ENCODE measurements at regions not wholly inside any gene's neighbourhood (a gene's known extent, or its start where the extent isn't known, plus 50 kb on each side); places are given as distances from the start of the nearest gene placed in this dataset.

DNA sequence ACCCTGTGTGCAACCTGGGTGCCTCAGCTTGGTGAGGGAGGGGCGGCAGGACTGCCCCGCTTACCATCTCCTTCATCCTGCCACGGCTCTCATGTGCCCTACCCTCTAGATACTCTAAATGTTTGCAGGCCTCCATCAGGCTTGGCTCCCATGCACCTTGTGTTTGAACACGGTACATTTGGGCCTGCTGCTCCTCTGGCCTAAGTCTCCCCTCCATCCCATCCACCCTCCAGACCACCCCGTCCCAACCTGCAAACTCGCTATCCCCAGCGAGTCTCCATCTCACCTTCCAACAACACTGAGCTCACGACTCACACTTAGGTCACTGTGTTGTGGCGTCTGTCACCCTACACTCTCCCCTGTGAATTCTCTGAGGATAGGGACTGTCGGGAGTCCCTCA is 274.2 kb downstream of the TEX29 start:
- DNase-seq: no peak

DNA sequence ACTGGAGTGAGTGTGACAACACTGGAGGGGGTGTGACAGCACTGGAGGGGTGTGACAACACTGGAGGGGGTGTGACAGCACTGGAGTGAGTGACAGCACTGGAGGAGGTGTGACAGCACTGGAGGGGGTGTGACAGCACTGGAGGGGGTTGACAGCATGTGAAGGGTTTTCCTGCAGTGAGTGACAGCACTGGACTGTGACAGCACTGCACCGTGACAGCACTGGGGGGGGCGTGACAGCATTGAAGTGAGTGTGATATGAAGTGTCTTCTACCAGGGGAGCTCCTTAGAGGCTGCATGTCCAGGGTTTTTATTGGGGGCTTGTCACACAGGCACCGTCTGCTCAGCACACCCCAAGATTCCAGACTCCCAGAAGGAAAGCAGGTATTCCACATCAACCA is 274.8 kb downstream of the TEX29 start:
- no peak for DNase-seq

DNA sequence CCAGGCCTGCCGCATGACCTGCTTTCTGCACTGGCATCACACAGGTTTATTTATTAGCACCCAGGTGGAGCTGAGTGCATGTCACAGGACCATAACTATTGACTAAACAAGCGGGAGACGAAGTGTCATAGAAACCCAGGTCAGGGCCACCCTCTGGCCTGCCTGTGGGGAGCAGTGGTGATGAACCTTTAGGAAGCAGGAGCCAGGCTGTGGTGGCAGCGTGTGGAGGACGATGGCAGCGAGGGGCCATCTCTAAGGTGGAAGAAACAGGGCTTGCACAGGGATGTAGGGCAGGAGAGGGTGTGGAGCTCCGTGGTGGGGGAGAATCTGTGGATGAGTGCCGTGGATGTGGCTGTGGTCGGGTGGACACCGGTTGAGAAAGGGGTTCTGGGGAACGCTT is 275.3 kb downstream of the TEX29 start:
- no peak for DNase-seq

DNA sequence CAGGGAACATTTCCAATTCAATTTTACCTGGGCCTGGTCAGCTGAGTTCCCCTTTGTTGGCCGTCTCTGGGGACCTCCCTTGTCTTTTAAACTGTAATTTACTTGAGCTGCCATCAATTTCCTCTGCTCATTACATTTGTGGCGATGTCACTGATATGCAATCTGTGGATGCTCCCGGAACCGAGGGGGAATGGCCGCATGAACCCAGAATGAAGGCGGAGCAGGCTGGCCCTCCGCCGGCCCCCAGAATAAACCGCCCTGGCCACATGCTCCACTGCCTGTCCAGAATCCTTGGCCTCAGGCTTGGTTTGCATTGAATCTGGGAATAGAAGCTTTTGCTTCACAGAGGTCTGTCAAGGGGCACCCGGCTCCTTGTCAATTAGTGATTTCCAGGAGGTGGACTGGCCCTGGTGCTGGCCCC is 276.8 kb downstream of the TEX29 start:
- no peak for DNase-seq

DNA sequence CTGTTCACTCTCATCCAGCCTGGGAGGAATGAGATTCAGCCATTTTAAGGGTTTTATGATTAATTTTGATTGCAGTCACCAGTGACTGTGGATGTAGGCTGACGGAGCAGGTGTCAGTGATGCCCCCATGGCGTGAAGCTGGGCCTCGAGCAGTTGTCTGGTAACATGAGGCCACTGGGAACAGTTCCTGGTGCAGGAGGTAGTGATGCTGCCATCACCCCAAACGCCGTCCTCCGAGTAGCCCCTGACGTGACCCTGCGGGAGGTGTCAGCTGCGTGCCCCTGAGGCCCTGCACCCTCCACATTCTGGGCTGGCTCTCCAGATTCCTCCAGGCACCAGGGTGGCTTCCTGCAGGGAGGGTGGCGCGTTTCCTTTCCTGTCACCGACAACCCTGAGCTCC is 277.2 kb downstream of the TEX29 start:
- no peak for DNase-seq

DNA sequence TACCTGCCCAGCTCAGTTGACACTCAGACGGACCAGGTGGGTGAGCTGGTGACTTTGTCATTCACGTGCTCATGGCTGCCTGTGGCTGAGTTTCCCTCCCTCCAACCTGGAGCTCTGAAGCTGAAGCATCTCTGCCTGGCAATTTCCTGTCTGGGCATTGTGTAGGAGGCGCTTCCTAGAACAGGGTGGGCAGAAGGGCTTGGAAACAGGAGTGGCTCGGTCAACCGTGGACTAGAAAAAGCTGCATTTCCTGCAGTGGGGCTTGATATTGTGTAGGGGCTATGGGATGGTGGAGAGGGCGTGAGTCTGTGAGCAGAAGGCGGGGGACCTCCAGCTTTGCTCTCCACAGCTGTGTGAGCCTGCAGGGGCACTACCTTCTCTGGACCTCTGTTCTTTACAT is 278.3 kb downstream of the TEX29 start:
- DNase-seq: no peak

DNA sequence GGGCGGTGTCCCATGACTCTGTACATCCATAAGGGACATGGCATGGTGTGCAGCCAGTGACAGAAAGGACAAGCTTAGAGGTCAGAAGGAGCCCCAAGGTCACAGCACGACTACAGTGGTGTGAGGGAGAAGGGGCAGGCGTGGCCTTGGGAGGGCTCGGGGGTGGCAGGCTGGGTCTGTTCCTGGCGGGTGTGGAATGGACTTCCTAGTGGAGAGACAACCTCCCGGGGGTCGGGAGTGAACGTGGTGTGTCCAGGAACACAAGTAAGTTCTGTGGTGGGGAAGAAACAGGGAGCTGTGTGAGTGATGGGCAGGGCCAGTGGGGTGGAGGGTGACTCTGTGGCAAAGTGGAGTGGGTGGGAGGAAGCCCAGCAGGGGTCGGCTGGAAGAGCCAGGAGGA is 279.3 kb downstream of the TEX29 start:
- DNase-seq: no peak

DNA sequence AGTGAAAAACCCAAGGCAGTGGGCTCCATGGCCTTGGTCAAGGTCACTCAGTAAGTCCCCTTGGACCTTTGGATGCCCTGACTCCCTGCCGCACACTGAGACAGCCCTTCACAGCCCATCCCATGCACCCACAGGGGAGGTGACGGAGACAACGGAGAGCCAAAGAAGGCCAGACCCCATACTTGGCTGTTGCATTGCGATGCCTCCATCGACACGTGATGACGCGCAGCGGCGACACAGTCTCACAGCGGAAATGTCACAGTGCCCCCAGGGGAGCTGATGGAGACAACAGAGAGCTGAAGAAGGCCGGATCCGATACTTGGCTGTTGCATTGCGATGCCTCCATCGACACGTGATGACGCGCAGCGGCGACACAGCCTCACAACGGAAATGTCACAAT is 282.4 kb downstream of the TEX29 start:
- DNase-seq: no peak

DNA sequence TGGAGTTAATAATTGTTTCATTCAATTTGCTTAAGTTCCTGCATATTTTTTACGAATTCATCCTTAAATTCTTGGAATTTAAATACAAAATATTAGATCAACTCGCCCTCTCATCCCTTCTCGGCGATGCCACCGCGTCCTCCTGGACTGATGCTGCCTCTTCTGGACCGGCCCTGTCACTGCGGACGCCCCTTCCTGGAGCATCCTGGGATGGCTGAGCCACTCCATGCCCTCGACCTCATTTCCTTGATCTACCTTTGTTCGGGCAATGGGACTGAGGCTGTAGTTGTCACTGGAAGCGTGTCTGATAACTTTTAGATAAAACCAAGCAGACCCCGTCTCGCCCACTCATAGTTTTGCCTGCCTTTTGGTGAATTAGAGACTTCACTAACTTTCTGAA is 283.7 kb downstream of the TEX29 start:
- no peak for DNase-seq

DNA sequence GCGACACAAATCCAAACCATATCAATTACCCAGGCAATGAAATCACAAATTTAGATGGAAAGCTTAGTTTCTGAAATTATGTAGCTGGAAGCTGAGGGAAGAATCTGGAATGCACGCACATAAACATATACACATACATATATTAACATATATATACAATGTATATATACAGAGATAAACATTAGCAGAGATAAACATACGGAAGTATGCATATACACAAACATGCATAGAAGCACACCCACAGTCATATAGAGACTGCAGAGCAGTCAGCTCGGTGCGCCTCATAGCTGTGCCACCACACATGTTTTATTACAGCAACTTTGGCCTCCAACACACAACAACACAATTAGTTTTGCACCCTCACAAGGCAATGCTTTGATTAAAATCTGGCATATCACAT is 288.1 kb downstream of the TEX29 start:
- DNase-seq: no peak

DNA sequence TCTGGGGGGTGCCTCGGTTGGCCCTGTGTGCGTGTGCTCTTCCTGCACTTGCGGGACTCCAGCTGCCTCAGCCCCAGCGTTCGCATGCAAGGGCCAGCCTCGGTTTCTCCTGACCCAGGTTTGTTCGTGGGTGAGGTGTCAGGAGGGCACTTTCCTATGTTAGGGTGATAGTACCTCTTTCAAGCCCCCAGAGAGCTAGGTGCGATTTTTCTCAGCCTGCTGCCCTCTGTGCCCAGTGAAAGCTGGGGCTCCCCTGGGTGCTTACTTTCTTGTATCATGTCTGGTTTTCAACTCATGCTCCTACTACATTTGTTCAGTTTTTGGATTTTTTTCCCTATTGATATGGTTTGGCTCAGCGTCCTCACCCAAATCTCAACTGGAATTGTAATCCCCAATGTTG is 289.2 kb downstream of the TEX29 start:
- no peak for DNase-seq

DNA sequence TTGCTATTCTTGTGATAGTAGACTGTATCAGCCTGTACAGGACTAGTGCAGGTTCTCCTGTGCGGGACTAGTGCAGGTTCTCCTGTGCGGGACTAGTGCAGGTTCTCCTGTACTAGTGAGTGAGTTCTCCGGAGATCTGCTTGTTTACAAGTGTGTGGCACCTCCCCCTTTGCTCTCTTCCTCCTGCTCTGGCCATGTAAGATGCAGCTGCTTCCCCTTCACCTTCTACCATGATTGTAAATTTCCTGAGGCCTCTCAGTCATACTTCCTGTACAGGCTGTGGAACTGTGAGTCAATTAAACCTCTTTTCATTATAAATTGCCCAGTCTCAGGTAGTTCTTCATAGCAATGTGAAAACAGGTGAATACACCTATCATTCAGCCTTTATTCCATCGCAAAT is 289.6 kb downstream of the TEX29 start:
- no peak for DNase-seq

DNA sequence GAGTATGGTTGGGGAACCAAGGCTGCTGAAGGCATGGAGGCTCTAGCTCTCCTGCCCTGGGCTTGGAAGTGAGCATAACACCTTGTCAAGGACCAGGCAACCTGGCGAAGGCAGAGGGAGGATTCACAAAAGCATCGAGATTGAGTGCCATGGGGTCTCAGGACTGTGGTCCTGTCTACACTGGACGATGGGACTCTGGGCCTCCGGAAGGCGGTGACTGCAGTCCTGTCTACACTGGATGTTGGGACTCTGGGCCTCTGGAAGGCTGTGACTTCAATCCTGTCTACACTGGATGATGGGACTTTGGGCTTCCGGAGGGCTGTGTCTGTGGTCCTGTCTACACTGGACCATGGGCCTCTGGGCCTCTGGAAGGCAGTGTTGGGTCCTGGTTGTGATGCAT is 290.4 kb downstream of the TEX29 start:
- no peak for DNase-seq

DNA sequence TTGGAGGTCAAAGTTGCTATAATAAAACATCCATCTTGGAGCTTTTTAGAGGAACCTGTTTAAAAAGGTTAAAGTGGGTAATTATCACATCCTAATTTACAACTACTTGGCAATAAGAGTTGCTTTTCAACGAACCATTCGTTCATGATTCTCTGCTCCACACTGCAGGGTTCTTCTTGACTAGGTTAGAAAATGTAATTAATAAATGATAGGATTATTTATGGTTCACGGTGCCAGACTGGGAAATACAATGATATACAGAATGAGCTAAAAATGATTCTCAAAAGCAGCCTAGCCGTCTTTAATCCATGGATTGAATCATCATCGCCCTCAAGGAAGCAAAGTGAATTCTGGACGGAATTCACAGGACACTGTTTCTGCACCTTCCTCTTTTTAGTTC is 291.2 kb downstream of the TEX29 start:
- DNase-seq: no peak

DNA sequence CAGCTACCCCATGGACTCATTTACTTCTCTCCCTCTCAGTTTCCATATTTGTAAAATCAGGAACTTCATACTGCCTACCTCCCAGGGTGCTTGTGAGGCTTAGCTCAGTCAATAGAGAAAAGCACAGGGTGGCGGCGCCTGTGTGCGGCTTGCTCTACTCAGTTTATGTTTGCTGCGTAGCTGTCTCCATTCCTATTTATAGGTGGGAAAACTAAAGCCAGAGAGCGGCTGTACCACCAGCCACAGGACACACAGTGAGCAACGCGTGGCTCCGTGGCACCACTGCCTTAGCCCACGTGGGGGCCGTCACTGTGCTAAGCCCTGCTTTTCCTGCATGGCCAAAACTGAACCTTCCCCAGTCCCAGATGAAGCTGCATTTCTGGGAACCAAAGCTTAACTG is 292.4 kb downstream of the TEX29 start:
- DNase-seq: no peak

DNA sequence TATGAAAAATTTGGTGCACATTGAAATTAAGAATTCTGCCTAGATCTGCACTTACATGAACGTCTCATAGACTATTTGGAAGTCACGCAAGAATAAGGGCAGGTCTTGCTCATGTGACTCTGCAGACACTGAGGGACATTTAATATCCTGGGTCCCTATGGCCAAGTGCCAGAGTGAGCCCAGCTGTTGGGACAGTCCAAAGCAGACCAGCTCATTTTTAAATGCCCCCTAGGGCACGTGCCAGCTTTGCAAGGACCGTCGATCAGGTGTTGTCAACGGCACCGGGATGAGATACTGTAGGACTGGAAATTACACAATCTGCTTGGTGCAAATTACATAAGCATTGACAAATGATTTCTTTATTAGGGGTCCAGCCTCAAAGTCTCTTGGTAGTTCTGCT is 293.6 kb downstream of the TEX29 start:
- DNase-seq: no peak

DNA sequence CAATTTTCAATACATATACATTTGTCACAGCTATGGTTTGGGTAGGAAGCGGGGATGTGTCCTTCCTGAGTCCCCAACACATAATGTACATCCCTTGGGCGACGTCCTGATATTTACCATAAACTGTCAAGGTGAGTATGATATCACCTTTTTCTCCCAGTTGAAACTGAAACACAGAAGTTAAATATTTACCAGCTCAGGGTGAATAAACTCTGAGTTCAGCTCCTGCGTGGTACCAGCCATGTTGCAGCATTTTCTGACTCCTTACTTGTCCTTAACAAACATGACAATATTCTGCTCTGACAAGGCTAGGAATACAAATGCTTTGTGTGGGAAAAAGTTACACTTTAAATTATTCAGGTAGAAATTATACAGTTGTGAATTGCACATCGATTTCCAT is 294.2 kb downstream of the TEX29 start:
- DNase-seq: no peak

DNA sequence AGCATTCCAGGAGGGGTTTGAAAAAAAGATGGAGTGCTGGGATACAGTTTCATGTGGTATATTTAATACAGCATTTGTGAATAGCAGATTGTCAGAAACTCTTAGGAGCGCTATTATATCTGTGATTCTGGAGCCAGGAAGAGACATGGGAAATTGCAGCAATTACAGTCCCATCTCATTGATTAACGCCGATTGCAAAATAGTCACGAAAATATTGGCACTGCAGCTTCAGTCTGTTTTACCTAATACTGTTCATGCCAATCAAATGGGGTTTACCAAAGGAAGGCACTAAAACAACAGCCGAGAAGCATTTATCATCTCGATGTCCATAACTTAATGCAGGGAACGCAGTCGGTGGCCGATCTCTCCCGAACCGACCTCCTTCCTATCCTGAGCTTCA is 295.8 kb downstream of the TEX29 start:
- DNase-seq: no peak

DNA sequence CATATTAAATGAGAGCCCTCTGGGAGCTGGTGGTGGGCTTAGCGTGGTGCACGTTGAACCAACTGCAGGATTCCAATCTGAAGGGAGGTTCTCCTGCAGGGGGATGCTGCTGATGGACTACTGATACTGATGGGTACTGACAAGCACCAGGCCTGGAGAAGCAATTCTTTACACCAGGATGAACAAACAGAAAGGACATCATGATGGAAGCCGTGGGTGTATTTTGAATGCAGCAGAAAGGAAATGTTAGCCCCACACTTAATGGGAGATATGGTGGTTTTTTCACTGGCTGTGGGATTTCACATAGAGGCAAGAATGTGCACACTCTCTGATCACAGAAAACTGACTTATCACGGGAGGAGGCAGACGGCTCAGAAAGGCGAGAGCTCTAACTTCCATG is 299.7 kb downstream of the TEX29 start:
- DNase-seq: no peak

DNA sequence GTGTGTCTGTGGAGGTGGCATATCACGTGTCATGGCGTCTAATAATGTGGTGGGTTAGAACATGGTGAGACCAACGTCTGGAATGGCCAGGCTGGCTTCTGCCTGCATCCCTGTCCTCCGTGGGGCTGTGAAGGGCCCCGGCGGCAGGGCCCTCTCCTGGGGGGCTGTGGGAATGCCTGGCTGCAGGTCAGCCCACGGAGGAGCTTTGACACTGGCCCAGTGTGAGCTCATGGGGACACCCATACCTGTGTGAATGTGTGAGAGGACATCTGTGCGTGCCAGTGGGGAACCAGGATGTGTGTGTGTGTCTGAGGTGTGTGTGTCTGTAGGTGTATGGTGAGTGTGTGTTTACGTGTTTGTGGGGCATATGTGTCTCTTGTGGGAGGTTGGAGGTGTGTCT is 300.1 kb downstream of the TEX29 start:
- no peak for DNase-seq

DNA sequence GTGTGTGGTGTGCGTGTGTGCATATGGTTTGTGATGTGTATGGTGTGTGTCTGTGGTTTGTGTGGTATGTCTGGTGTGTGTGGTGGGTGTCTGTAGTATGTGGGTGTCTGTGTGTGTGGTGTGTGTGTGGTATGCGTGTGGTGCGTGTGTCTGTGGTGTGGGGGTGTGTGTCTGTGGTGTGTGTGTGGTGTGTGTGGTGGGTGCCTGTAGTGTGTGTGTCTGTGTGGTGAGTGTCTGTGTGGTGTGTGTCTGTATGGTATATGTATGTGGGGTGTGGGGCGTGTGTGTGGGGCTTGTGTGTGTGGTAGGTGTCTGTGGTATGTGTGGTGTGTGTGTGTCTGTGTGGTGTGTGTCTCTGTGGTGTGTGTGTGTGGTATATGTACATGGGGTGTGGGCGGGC is 300.7 kb downstream of the TEX29 start:
- DNase-seq: no peak

DNA sequence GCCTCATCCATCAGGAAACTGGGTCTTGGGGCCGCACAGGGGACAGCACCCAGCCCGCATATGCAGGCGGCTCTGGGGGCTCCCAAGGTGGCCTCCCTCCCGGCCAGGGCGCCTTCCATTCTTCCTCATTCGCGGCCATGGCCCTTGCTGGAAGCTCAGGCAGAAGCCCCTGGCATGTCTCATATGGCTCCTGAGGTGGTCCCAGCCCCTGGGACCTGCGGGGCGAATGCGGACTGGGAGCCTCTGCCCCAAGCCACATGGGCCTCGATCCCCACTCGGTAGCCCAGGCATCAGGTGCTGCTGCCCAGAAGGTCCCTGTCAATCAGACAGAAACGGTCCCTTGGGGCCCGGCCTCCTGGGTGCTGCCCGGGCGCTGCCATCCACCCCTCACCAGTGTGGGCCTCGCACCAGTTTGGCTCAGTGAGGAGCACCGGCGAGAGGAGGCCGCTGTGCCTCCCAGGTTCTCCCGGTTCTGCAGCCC is 301.6 kb downstream of the TEX29 start:
- DNase-seq: no peak

DNA sequence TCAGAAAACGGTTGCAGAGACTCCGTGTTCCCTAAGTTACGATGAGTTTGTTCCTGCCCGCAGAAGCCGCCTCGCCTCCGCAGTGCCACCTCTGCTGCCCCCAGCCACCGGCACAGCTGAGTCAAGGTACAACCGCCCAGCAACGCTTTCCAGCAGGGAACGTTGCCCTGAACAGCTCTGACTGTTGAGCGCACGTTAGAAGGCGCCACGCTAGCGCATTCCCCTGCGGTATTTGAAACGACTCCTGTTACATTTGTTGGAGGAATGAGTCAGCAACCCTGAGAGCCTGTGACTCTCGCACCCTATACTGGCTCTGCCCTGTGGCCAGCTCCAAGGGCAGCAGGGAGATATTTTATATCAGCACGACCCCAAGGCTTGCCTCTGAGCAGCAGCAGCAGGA is 302.8 kb downstream of the TEX29 start:
- DNase-seq: no peak

DNA sequence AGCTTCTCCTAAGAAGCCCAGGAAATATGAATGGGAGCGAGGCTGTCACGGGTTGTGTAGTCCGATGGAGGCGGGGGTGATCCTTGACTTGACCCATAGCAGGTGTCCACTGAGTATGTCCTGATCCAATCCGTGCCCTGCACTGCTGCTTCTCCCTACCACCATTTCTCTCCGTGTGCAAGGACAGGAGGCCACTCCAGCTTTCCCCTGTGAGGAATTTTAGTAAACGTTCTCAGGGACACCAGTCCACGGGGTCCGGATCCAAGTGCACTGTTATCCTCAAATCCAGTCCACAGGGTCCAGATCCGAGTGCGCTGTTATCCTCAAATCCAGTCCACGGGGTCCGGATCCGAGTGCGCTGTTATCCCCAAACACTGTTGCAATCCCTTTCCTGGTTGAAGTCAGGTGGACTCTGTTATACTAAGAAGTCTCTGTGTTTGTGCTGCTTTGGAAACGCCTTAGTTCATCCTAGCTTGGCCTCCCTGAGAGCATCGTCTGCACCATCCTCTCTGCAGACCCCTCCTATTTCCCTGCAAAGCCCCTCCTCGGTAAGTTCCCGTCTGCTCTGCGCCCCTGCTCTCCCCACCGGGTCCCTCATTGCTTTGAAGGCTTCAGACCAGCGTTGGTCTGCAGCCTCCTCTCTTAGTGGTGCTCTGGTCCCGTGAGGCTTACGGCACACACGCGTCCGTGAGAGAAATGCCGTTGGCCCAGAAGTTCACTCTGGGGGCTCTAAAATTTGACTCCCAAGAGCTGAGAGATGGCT is 303.5 kb downstream of the TEX29 start:
- DNase-seq: no peak

DNA sequence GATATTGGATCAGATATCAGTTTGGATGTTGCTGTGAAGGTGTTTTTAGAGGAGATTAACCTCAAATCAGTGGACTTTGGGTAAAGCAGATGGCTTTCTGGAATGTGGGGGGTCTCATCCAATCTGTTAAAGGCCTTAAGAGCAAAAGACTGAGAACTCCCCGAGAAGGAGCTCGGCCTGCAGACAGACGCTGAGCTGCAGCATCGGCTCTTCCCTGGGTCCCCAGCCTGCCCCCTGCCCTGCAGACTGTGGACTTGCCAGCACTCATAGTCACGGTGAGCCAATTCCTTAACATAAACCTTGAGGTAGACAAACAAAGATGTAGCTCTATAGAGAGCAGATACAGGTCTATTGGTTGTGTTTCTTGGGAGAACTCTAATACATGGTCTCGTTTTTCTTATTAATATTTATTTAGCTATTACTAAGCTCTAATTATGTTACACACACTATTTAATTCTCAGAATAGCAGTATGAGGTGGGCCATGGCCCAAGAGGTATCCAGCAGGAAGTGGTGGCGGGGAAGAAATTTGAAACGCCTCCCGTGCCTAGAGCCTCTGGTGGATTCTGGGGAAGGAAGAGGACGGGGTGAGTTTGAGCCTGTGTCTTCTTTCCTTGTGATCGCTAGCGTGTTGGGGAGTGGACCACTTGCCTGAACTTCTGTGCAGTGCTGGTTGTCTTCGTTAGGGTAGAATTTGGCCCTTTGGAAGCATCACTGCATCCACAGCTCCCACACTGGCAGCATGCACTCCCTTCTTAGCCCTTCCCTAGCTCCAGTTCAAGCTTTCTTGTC is 305.3 kb downstream of the TEX29 start:
- DNase-seq: no peak
